ENCODE measurements at regions not wholly inside any gene's neighbourhood (a gene's known extent, or its start where the extent isn't known, plus 50 kb on each side); places are given as distances from the start of the nearest gene placed in this dataset.
"Not testable (repeated sequence)": the region's sequence is repeated elsewhere in the genome, so short reads cannot be mapped to it uniquely, and the experiment has no call there.

DNA sequence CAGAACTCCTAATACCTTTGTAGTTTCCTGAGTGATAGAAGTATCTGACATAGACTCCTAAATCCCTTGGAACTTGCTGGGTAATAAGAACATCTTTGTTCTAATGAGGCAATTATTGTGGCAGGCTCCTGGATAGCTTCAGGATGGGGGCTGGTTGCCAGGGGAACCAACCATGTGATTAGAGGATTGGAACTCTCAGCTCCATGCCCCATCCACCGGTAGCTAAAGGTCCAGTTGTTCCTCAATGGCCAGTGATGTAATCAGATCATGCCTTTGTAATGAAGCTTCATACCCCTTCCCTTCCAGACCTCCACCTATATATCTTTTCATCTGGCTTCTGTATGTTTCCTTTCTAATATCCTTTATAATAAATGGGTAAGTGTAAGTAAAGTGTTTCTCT is 221.2 kb upstream of the ALCAM start:
- TF ChIP-seq, protein P1, sequence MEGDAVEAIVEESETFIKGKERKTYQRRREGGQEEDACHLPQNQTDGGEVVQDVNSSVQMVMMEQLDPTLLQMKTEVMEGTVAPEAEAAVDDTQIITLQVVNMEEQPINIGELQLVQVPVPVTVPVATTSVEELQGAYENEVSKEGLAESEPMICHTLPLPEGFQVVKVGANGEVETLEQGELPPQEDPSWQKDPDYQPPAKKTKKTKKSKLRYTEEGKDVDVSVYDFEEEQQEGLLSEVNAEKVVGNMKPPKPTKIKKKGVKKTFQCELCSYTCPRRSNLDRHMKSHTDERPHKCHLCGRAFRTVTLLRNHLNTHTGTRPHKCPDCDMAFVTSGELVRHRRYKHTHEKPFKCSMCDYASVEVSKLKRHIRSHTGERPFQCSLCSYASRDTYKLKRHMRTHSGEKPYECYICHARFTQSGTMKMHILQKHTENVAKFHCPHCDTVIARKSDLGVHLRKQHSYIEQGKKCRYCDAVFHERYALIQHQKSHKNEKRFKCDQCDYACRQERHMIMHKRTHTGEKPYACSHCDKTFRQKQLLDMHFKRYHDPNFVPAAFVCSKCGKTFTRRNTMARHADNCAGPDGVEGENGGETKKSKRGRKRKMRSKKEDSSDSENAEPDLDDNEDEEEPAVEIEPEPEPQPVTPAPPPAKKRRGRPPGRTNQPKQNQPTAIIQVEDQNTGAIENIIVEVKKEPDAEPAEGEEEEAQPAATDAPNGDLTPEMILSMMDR (IDR thresholded peaks at IDR 0.05): no peak
- TF ChIP-seq POLR2A (IDR thresholded peaks at IDR 0.05): no peak
- H3K36me3 ChIP-seq (replicated peaks in 1 of 2; ENCODE audit: insufficient read depth in 1 of 2, low read depth in 2 of 2): no peaks in the 10 kb centered on the region
- no peak for ATAC-seq
- 78 to 80% methylated on average over 1 of the region's 1 CpG for WGBS, 2 donors
- H3K4me3 ChIP-seq: no peak overlapping the region
- no peaks in the 10 kb centered on the region for H3K9me3 ChIP-seq
- H3K27me3 ChIP-seq: no peaks in the 10 kb centered on the region
- no peak for DNase-seq
- no peak overlapping the region for H3K27ac ChIP-seq
- H3K4me1 ChIP-seq: peaks cover 10% of the 10 kb centered on the region
- intact Hi-C loops (cut with DNase I): no loop called here

DNA sequence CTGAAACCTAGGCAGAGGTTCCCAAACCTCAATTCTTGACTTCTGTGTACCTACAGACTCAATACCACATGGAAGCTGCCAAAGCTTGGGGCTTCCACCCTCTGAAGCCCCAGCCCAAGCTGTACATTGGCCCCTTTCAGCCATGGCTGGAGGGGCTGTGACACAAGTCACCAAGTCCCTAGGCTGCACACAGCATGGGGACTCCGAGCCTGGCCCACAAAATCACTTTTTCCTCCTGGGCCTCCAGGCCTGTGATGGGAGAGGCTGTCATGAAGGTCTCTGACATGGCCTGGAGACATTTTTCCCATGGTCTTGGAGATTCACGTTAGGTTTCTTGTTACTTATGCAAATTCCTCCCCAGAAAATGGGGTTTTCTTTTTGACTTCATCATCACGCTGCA is 217.5 kb upstream of the ALCAM start:
- H3K9me3 ChIP-seq; DNase-seq; H3K4me3 ChIP-seq; intact Hi-C loops (cut with DNase I); ATAC-seq; H3K27me3 ChIP-seq; H3K27ac ChIP-seq; H3K36me3 ChIP-seq (replicated peaks in 1 of 2; ENCODE audit: insufficient read depth in 1 of 2, low read depth in 2 of 2): not testable (repeated sequence)
- 92 to 93% methylated on average over 3 of the region's 3 CpGs for WGBS, 2 donors
- peaks cover 15% of the 10 kb centered on the region for H3K4me1 ChIP-seq

DNA sequence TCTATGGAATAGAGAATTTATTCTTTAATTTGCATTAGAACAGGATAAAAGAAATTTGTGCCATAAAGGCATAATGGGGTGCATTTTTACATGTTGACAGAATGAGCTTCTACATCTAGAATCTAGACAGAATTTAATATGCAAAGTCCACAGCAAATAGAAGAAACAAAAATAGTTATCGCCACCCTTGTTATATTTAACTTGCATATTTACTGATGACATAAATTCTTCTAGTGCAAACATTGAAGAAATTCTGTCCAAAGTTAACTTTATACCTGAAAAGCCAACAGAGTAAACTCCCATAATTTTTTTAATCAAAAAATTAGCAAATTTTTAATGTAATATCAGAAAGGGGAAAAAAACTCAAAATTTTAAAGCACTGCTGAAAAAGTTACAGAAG is 213.7 kb upstream of the ALCAM start:
- no peak for ATAC-seq
- DNase-seq: no peak
- WGBS, 2 donors: 31 to 37% methylated on average over 1 of the region's 1 CpG

DNA sequence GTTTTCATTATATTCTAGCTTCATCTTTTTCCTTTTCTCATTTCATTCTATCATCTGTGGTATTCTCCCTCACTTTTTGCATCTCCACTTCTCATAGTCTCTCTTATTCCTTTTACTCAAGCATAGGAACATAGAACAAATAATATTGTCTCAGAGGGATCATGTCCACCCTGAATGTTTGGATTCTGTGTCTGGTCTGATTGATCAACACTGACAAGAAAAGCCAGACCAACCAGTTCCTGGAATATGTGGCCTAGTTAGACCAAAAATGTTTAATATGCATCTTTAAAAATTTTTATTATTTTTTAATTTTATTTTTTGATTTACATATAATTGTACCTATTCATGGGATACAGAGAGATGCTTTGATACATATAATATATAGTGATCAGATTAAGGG is 212.0 kb upstream of the ALCAM start:
- no peak for TF ChIP-seq POLR2A (IDR thresholded peaks at IDR 0.05)
- TF ChIP-seq, protein P1 (IDR thresholded peaks at IDR 0.05): no peak
- H3K9me3 ChIP-seq: no peaks in the 10 kb centered on the region
- no peak overlapping the region for H3K27ac ChIP-seq
- H3K4me1 ChIP-seq: peaks cover 15% of the 10 kb centered on the region
- no peaks in the 10 kb centered on the region for H3K36me3 ChIP-seq (replicated peaks in 1 of 2; ENCODE audit: insufficient read depth in 1 of 2, low read depth in 2 of 2)
- ATAC-seq (no peak), DNase-seq (no peak)
- H3K27me3 ChIP-seq: no peaks in the 10 kb centered on the region
- intact Hi-C loops (cut with DNase I): no loop called here
- H3K4me3 ChIP-seq: no peak overlapping the region

More for the DNA sequence above, 213.7 kb upstream of the ALCAM start:
- H3K4me1 ChIP-seq: peaks cover 15% of the 10 kb centered on the region
- TF ChIP-seq, protein P1 (IDR thresholded peaks at IDR 0.05): no peak
- no peak for TF ChIP-seq POLR2A (IDR thresholded peaks at IDR 0.05)
- no peaks in the 10 kb centered on the region for H3K27me3 ChIP-seq
- H3K9me3 ChIP-seq: no peaks in the 10 kb centered on the region
- no peaks in the 10 kb centered on the region for H3K36me3 ChIP-seq (replicated peaks in 1 of 2; ENCODE audit: insufficient read depth in 1 of 2, low read depth in 2 of 2)
- H3K27ac ChIP-seq: no peak overlapping the region
- H3K4me3 ChIP-seq: no peak overlapping the region
- intact Hi-C loops (cut with DNase I): no loop called here

DNA sequence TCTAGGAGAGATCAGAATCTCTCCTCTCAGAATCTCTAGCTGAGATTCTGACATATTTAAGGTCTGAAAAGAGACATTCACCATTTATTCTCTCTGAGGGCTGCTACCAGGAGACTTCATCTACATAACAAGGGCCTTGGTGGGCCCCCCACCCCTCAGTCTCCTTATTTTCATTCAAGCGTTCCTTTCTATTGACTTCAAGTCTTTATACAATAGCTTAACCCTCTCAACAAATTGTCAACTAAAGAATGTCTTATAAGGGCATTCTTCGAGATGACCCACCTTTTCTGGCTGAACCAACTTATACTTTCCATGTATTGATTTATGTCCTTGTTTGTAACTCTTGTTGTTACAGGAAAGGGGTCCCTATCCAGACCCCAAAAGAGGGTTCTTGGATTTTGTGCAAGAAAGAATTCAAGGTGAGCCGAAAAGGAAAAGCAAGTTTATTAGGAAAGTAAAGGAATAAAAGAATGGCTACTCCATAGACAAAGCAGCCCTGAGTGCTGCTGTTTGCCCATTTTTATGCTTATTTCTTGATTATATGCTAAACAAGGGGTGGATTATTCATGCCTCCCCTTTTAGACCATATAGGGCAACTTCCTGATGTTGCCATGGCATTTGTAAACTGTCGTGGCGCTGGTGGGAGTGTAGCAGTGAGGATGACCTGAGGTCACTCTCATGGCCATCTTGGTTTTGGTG is 209.5 kb upstream of the ALCAM start:
- intact Hi-C loops (cut with DNase I): no loop called here
- TF ChIP-seq POLR2A (IDR thresholded peaks at IDR 0.05): no peak
- TF ChIP-seq, protein P1 (IDR thresholded peaks at IDR 0.05): no peak
- peaks cover 14% of the 10 kb centered on the region for H3K4me1 ChIP-seq
- no peaks in the 10 kb centered on the region for H3K27me3 ChIP-seq
- H3K9me3 ChIP-seq: no peaks in the 10 kb centered on the region
- H3K27ac ChIP-seq: no peak overlapping the region
- no peak overlapping the region for H3K4me3 ChIP-seq
- no peaks in the 10 kb centered on the region for H3K36me3 ChIP-seq (replicated peaks in 1 of 2; ENCODE audit: insufficient read depth in 1 of 2, low read depth in 2 of 2)
- WGBS, 2 donors: 92% methylated on average over 5 of the region's 5 CpGs
- DNase-seq (no peak), ATAC-seq (no peak)

Measured in body of pancreas (tissue), 4 donors.